ENCODE measurements at regions not wholly inside any gene's neighbourhood (a gene's known extent, or its start where the extent isn't known, plus 50 kb on each side); places are given as distances from the start of the nearest gene placed in this dataset.

- no peak for TF ChIP-seq TAF1 (IDR thresholded peaks at IDR 0.05; ENCODE audit: borderline replicate concordance, low read depth, low read length)
- TF ChIP-seq, protein P1, sequence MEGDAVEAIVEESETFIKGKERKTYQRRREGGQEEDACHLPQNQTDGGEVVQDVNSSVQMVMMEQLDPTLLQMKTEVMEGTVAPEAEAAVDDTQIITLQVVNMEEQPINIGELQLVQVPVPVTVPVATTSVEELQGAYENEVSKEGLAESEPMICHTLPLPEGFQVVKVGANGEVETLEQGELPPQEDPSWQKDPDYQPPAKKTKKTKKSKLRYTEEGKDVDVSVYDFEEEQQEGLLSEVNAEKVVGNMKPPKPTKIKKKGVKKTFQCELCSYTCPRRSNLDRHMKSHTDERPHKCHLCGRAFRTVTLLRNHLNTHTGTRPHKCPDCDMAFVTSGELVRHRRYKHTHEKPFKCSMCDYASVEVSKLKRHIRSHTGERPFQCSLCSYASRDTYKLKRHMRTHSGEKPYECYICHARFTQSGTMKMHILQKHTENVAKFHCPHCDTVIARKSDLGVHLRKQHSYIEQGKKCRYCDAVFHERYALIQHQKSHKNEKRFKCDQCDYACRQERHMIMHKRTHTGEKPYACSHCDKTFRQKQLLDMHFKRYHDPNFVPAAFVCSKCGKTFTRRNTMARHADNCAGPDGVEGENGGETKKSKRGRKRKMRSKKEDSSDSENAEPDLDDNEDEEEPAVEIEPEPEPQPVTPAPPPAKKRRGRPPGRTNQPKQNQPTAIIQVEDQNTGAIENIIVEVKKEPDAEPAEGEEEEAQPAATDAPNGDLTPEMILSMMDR (IDR thresholded peaks at IDR 0.05) = no peak
- no peak for TF ChIP-seq MXI1 (IDR thresholded peaks at IDR 0.05; ENCODE audit: low read depth, low read length)
- no peak for TF ChIP-seq EZH2phosphoT487 (IDR thresholded peaks at IDR 0.05; ENCODE audit: borderline replicate concordance, low read depth)
- no peak for TF ChIP-seq ZBTB33 (IDR thresholded peaks at IDR 0.05; ENCODE audit: borderline replicate concordance, low read depth)
- no peak for TF ChIP-seq CHD2 (IDR thresholded peaks at IDR 0.05; ENCODE audit: low read length, partially characterized antibody)
- TF ChIP-seq RAD21 (IDR thresholded peaks at IDR 0.05; ENCODE audit: low read length) = no peak
- TF ChIP-seq POLR2AphosphoS5 (IDR thresholded peaks at IDR 0.05; ENCODE audit: low read depth, low read length) = no peak
Observed at GRCh38 chr6:15150207-15150606, 95.7 kb upstream of the JARID2 start.

Measured in SK-N-SH (cell line).